Natural killer cell (primary cell): ENCODE measurements at regions not wholly inside any gene's neighbourhood (a gene's known extent, or its start where the extent isn't known, plus 50 kb on each side); places are given as distances from the start of the nearest gene placed in this dataset.

ENCODE experiments used
- ATAC-seq, 3 donors: fragments of 150-1000 bp in 2 of 3; fragments of 200-7000 bp in 1 of 3; cut with Tn5 transposase; 1 replicate in 1 of 3; 2 replicates in 2 of 3; pipeline ENCODE4 v1.10.0; 2021; ENCODE audit warnings: mild to moderate bottlenecking in 2 of 3, moderate library complexity in 2 of 3
- DNase-seq, 2 donors: peaks; one replicate each; pipeline versions ENCODE4 v3.0.0 to v3.0.0-alpha.2; 2013 to 2021; ENCODE audit warnings: mixed read lengths in 1 of 2
- H3K27ac ChIP-seq: one replicate; pipeline ENCODE4 v1.5.1; 2013; ENCODE audit warnings: mild to moderate bottlenecking, low read length
- H3K27me3 ChIP-seq: one replicate; pipeline ENCODE4 v1.6.1; 2013; ENCODE audit warnings: low read length; ENCODE audit not compliant: control insufficient read depth, insufficient read depth
- H3K36me3 ChIP-seq: one replicate; pipeline ENCODE4 v1.6.1; 2013; ENCODE audit warnings: low read length; ENCODE audit not compliant: control insufficient read depth, insufficient read depth
- H3K4me1 ChIP-seq: one replicate; pipeline ENCODE4 v1.6.1; 2013; ENCODE audit warnings: low read length; ENCODE audit not compliant: control insufficient read depth, insufficient read depth
- H3K4me3 ChIP-seq: one replicate; pipeline ENCODE4 v1.5.1; 2013; ENCODE audit warnings: low read length
- H3K9me3 ChIP-seq: one replicate; pipeline ENCODE4 v1.6.1; 2013; ENCODE audit warnings: low read length; ENCODE audit not compliant: control insufficient read depth, insufficient read depth
- H3K27ac Mint-ChIP-seq, 2 donors: one replicate each; pipeline ENCODE4 v1.8.0; 2022; ENCODE audit warnings: mild to moderate bottlenecking in 2 of 2, mixed read lengths in 2 of 2, moderate library complexity in 1 of 2
- H3K27me3 Mint-ChIP-seq, 2 donors: one replicate each; pipeline ENCODE4 v1.8.0; 2022; ENCODE audit warnings: low read depth in 2 of 2, mixed read lengths in 2 of 2
- H3K36me3 Mint-ChIP-seq: one replicate; pipeline ENCODE4 v1.8.0; 2022; ENCODE audit warnings: mixed read lengths
- H3K4me1 Mint-ChIP-seq, 2 donors: one replicate each; pipeline ENCODE4 v1.8.0; 2022; ENCODE audit warnings: mixed read lengths in 2 of 2
- H3K4me3 Mint-ChIP-seq: one replicate; pipeline ENCODE4 v1.8.0; 2022; ENCODE audit warnings: mild to moderate bottlenecking, moderate library complexity, mixed read lengths
- H3K9me3 Mint-ChIP-seq, 2 donors: one replicate each; pipeline ENCODE4 v1.8.0; 2022; ENCODE audit warnings: mixed read lengths in 2 of 2
- WGBS: methylation state at CpG from one replicate; pipeline ENCODE4 v1.1.7; 2013; ENCODE audit warnings: missing lambda C conversion rate; ENCODE audit not compliant: insufficient coverage; 5-methylcytosine and 5-hydroxymethylcytosine counted together
- intact Hi-C: fragments of 100-400 bp; cut with micrococcal nuclease; formaldehyde crosslinking; loops from one replicate; pipeline ENCODE4 v1.14.2; 2022
- TF ChIP-seq, protein P1 (sequence below): fragments of 200-600 bp; IDR thresholded peaks from one replicate; pipeline ENCODE4 v1.8.0; 2022; ENCODE audit warnings: antibody characterized with exemption

DNA sequence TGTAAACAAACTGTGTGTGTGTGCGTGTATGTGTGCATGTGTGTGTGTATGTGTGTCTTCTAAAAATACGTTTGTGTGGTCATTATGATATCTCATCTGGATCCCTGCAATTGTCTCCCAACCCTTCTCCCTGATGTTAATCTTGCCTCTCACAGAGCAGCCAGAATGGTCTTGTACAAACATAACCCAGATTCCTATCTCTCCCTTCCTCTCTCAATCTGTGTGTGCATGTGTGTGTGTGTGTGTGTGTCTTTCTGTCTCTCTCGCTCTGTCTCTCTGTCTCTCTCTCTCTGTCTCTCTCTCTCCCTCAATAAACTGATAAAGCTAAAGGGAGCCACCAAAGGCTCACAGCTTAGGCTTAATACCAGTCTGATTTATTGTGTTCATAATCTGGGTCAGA lies 210.8 kb downstream of the PAX3 start:
- no peaks in the 10 kb centered on the region for H3K27me3 ChIP-seq
- DNase-seq (no peak), ATAC-seq (no peak)
- H3K4me3 ChIP-seq = no peak overlapping the region
- H3K27ac Mint-ChIP-seq = no peak overlapping the region
- no peaks in the 10 kb centered on the region for H3K27me3 Mint-ChIP-seq
- no peaks in the 10 kb centered on the region for H3K4me1 ChIP-seq
- H3K4me1 Mint-ChIP-seq = no peaks in the 10 kb centered on the region
- H3K9me3 ChIP-seq = peaks cover 3% of the 10 kb centered on the region
- H3K27ac ChIP-seq = no peak overlapping the region
- no peak overlapping the region for H3K4me3 Mint-ChIP-seq
- intact Hi-C loops = no loop called here
- H3K36me3 ChIP-seq = no peaks in the 10 kb centered on the region
- peaks cover 7 to 14% of the 10 kb centered on the region in 2 donors for H3K9me3 Mint-ChIP-seq
- H3K36me3 Mint-ChIP-seq = peaks cover 6% of the 10 kb centered on the region
- TF ChIP-seq, protein P1, sequence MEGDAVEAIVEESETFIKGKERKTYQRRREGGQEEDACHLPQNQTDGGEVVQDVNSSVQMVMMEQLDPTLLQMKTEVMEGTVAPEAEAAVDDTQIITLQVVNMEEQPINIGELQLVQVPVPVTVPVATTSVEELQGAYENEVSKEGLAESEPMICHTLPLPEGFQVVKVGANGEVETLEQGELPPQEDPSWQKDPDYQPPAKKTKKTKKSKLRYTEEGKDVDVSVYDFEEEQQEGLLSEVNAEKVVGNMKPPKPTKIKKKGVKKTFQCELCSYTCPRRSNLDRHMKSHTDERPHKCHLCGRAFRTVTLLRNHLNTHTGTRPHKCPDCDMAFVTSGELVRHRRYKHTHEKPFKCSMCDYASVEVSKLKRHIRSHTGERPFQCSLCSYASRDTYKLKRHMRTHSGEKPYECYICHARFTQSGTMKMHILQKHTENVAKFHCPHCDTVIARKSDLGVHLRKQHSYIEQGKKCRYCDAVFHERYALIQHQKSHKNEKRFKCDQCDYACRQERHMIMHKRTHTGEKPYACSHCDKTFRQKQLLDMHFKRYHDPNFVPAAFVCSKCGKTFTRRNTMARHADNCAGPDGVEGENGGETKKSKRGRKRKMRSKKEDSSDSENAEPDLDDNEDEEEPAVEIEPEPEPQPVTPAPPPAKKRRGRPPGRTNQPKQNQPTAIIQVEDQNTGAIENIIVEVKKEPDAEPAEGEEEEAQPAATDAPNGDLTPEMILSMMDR = no peak
- WGBS = 50% methylated on average over 2 of the region's 3 CpGs

DNA sequence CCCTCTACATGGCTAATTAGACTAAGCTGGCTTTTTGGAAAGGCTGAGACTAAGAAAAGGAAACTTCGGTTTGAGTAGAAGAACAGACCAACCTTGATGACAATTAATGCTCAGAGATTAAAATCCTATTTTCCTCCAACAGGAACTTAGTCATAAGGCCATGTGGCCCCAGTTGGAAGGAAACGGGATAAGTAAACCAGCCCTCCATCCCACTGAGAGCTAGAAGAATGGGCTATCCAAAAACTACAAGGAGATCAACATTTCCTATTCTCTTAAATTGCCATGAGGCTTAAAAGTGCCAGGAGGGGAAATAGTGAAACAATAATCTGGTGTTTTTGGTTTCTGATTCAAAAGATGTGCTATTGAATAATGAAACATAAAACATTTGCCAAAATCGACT lies 216.6 kb downstream of the PAX3 start:
- Histone ChIP-seq H3K27ac (no peak overlapping the region), H3K4me3 (no peak overlapping the region), H3K4me1 (no peaks in the 10 kb centered on the region), H3K9me3 (no peaks in the 10 kb centered on the region), H3K27me3 (no peaks in the 10 kb centered on the region), H3K36me3 (no peaks in the 10 kb centered on the region)
- Mint-ChIP-seq H3K27me3 (no peaks in the 10 kb centered on the region), H3K27ac (no peak overlapping the region), H3K9me3 (peaks cover 0 to 8% of the 10 kb centered on the region in 2 donors), H3K4me1 (no peaks in the 10 kb centered on the region), H3K4me3 (no peak overlapping the region), H3K36me3 (peaks cover 6% of the 10 kb centered on the region)
- DNase-seq = no peak
- TF ChIP-seq, protein P1 = no peak
- intact Hi-C loops = no loop called here
- ATAC-seq = no peak
- 64% methylated on average over 1 of the region's 3 CpGs for WGBS

DNA sequence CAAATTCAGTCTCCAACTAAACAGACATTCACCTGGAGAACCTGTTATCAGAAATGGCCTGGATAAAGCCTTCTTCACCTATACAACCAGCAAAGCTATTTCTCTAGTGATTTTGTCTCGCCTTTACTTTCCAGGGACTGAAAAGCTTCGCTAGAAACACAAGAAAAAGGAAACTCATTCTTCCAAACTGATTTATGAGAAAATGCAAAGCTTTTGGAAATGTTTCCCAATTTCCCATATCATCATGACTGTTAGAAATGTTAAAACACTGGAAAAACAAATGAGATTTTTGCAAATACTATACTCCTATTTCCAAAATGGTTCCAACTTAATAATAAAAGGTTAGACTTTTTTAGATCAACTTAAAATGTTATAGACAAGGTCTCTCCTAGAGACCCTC lies 218.7 kb downstream of the PAX3 start:
- DNase-seq = no peak
- TF ChIP-seq, protein P1 = no peak
- Histone ChIP-seq H3K27me3 (no peaks in the 10 kb centered on the region), H3K4me1 (no peaks in the 10 kb centered on the region), H3K9me3 (no peaks in the 10 kb centered on the region), H3K36me3 (no peaks in the 10 kb centered on the region), H3K27ac (no peak overlapping the region), H3K4me3 (no peak overlapping the region)
- WGBS = 63% methylated on average over 2 of the region's 2 CpGs
- Mint-ChIP-seq H3K9me3 (peaks cover 0 to 6% of the 10 kb centered on the region in 2 donors), H3K27me3 (no peaks in the 10 kb centered on the region), H3K4me1 (no peaks in the 10 kb centered on the region), H3K27ac (no peak overlapping the region), H3K36me3 (peaks cover 3% of the 10 kb centered on the region), H3K4me3 (no peak overlapping the region)
- intact Hi-C loops = no loop called here
- ATAC-seq = no peak

DNA sequence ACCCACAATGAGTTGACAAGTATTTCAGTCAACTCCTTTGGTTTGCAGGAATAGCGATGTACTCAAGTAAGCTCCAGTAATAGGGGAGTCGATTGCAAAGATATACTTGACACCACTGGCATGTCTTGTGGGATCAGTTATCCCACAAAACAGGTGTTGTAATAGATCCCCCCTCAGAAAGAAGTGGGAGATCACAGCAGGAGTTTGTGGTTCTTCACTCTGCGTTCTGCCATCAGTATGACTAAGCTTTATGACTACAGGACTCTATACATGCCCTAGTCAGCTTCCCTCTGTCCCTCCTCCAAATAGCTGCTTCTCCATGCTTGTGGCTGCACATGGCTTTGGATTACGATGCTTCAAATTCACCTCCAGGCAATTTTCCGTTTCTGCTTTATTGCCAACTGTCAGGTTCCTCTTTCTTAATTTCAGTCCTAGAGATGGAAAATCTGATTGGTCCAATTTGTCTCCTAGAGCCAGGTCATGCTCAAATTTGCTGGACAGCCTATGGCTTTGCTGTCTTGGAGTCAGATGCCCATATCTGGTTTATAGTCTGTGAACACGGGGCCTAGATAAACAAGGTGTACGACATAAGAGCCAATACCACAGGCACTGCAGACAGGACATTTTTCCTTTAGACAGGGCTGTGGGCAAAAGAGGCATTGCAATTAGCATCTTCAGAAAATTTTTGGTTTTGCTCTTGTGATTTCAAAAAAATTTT lies 221.7 kb downstream of the PAX3 start:
- Histone ChIP-seq H3K4me1 (no peaks in the 10 kb centered on the region), H3K27me3 (no peaks in the 10 kb centered on the region), H3K36me3 (no peaks in the 10 kb centered on the region), H3K9me3 (no peaks in the 10 kb centered on the region), H3K4me3 (no peak overlapping the region), H3K27ac (no peak overlapping the region)
- Mint-ChIP-seq H3K27me3 (no peaks in the 10 kb centered on the region), H3K4me1 (no peaks in the 10 kb centered on the region), H3K36me3 (no peaks in the 10 kb centered on the region), H3K4me3 (no peak overlapping the region), H3K9me3 (peaks cover 0 to 3% of the 10 kb centered on the region in 2 donors), H3K27ac (no peak overlapping the region)
- ATAC-seq (no peak), DNase-seq (no peak)
- 71% methylated on average over 7 of the region's 7 CpGs for WGBS
- TF ChIP-seq, protein P1 = no peak
- intact Hi-C loops = no loop called here
